ENCODE measurements at regions not wholly inside any gene's neighbourhood (a gene's known extent, or its start where the extent isn't known, plus 50 kb on each side); places are given as distances from the start of the nearest gene placed in this dataset.

GRCh38 chr1:244952940-244953339 lies 88.6 kb upstream of the HNRNPU start:
- no peak for TF ChIP-seq EP300 (conservative IDR thresholded peaks at IDR 0.05; ENCODE audit: poor library complexity, severe bottlenecking)
- TF ChIP-seq EZH2 (IDR thresholded peaks at IDR 0.05; ENCODE audit: borderline replicate concordance, insufficient read depth, low read length, poor library complexity, severe bottlenecking), result no peak

All from neural cell (in vitro differentiated cells).